ENCODE measurements at regions not wholly inside any gene's neighbourhood (a gene's known extent, or its start where the extent isn't known, plus 50 kb on each side); places are given as distances from the start of the nearest gene placed in this dataset.

- H3K4me3 Mint-ChIP-seq, result no peak overlapping the region
- H3K4me1 Mint-ChIP-seq, result no peaks in the 10 kb centered on the region
- ATAC-seq, result no peak
- H3K27ac Mint-ChIP-seq, result no peak overlapping the region
- H3K9me3 Mint-ChIP-seq (ENCODE audit: low read depth), result no peaks in the 10 kb centered on the region
- no peaks in the 10 kb centered on the region for H3K36me3 Mint-ChIP-seq
- DNase-seq, result no peak
- no peaks in the 10 kb centered on the region for H3K27me3 Mint-ChIP-seq
- CTCF ChIA-PET, result no interaction called here
Observed at GRCh38 chr1:30042438-30043147, 680.8 kb downstream of the MATN1 start.

- ATAC-seq, result no peak
- H3K27me3 Mint-ChIP-seq, result no peaks in the 10 kb centered on the region
- H3K36me3 Mint-ChIP-seq, result no peaks in the 10 kb centered on the region
- H3K9me3 Mint-ChIP-seq (ENCODE audit: low read depth), result no peaks in the 10 kb centered on the region
- no peak overlapping the region for H3K4me3 Mint-ChIP-seq
- H3K27ac Mint-ChIP-seq, result no peak overlapping the region
- H3K4me1 Mint-ChIP-seq, result no peaks in the 10 kb centered on the region
- CTCF ChIA-PET, result no interaction called here
- no peak for DNase-seq
Observed at GRCh38 chr1:30041741-30042437, 681.5 kb downstream of the MATN1 start.

- no peak for ATAC-seq
- DNase-seq, result no peak
- H3K4me1 Mint-ChIP-seq, result no peaks in the 10 kb centered on the region
- no peaks in the 10 kb centered on the region for H3K36me3 Mint-ChIP-seq
- no peaks in the 10 kb centered on the region for H3K9me3 Mint-ChIP-seq (ENCODE audit: low read depth)
- no peak overlapping the region for H3K27ac Mint-ChIP-seq
- H3K4me3 Mint-ChIP-seq, result no peak overlapping the region
- CTCF ChIA-PET, result no interaction called here
- no peaks in the 10 kb centered on the region for H3K27me3 Mint-ChIP-seq
Observed at GRCh38 chr1:30040081-30041019, 683.0 kb downstream of the MATN1 start.

GRCh38 chr1:30039354-30040080 lies 683.9 kb downstream of the MATN1 start:
- no peaks in the 10 kb centered on the region for H3K27me3 Mint-ChIP-seq
- CTCF ChIA-PET, result no interaction called here
- no peak for ATAC-seq
- no peak overlapping the region for H3K27ac Mint-ChIP-seq
- H3K36me3 Mint-ChIP-seq, result no peaks in the 10 kb centered on the region
- no peaks in the 10 kb centered on the region for H3K9me3 Mint-ChIP-seq (ENCODE audit: low read depth)
- H3K4me3 Mint-ChIP-seq, result no peak overlapping the region
- no peaks in the 10 kb centered on the region for H3K4me1 Mint-ChIP-seq
- DNase-seq, result no peak

GRCh38 chr1:30038134-30039025 lies 685.0 kb downstream of the MATN1 start:
- H3K27ac Mint-ChIP-seq, result no peak overlapping the region
- H3K27me3 Mint-ChIP-seq, result no peaks in the 10 kb centered on the region
- H3K4me1 Mint-ChIP-seq, result no peaks in the 10 kb centered on the region
- H3K4me3 Mint-ChIP-seq, result no peak overlapping the region
- no peaks in the 10 kb centered on the region for H3K36me3 Mint-ChIP-seq
- H3K9me3 Mint-ChIP-seq (ENCODE audit: low read depth), result no peaks in the 10 kb centered on the region
- ATAC-seq, result no peak
- no peak for DNase-seq
- CTCF ChIA-PET, result interaction anchor here (0.8 kb wide), 1 partner anchor 12 kb away, joined by 3 read pairs; no protein-coding TSS in a partner anchor

- H3K27ac Mint-ChIP-seq, result no peak overlapping the region
- no peak for ATAC-seq
- no peaks in the 10 kb centered on the region for H3K36me3 Mint-ChIP-seq
- no peaks in the 10 kb centered on the region for H3K4me1 Mint-ChIP-seq
- DNase-seq, result no peak
- CTCF ChIA-PET, result interaction anchor here (0.8 kb wide), 1 partner anchor 11 kb away, joined by 3 read pairs; no protein-coding TSS in a partner anchor
- H3K27me3 Mint-ChIP-seq, result no peaks in the 10 kb centered on the region
- H3K4me3 Mint-ChIP-seq, result no peak overlapping the region
- peaks cover 3% of the 10 kb centered on the region for H3K9me3 Mint-ChIP-seq (ENCODE audit: low read depth)
Observed at GRCh38 chr1:30037251-30038118, 685.9 kb downstream of the MATN1 start.

GRCh38 chr1:30036666-30037065 lies 686.7 kb downstream of the MATN1 start:
- Mint-ChIP-seq H3K27me3 (no peaks in the 10 kb centered on the region), H3K4me3 (no peak overlapping the region), H3K27ac (no peak overlapping the region), H3K4me1 (no peaks in the 10 kb centered on the region), H3K36me3 (peaks cover 1% of the 10 kb centered on the region), H3K9me3 (ENCODE audit: low read depth) (peaks cover 4% of the 10 kb centered on the region)
- CTCF ChIA-PET, result no interaction called here
- no peak for ATAC-seq
- DNase-seq, result no peak

GRCh38 chr1:30036229-30036547 lies 687.2 kb downstream of the MATN1 start:
- no peak for DNase-seq
- H3K4me1 Mint-ChIP-seq, result no peaks in the 10 kb centered on the region
- H3K4me3 Mint-ChIP-seq, result no peak overlapping the region
- ATAC-seq, result no peak
- H3K27ac Mint-ChIP-seq, result no peak overlapping the region
- CTCF ChIA-PET, result no interaction called here
- peaks cover 4% of the 10 kb centered on the region for H3K9me3 Mint-ChIP-seq (ENCODE audit: low read depth)
- no peaks in the 10 kb centered on the region for H3K27me3 Mint-ChIP-seq
- peaks cover 1% of the 10 kb centered on the region for H3K36me3 Mint-ChIP-seq

- H3K27ac Mint-ChIP-seq, result no peak overlapping the region
- DNase-seq, result no peak
- no peak for ATAC-seq
- H3K27me3 Mint-ChIP-seq, result peaks cover 3% of the 10 kb centered on the region
- peaks cover 1% of the 10 kb centered on the region for H3K36me3 Mint-ChIP-seq
- peaks cover 4% of the 10 kb centered on the region for H3K9me3 Mint-ChIP-seq (ENCODE audit: low read depth)
- CTCF ChIA-PET, result no interaction called here
- H3K4me1 Mint-ChIP-seq, result no peaks in the 10 kb centered on the region
- H3K4me3 Mint-ChIP-seq, result no peak overlapping the region
Observed at GRCh38 chr1:30035522-30036228, 687.7 kb downstream of the MATN1 start.

- H3K4me1 Mint-ChIP-seq, result no peaks in the 10 kb centered on the region
- peaks cover 3% of the 10 kb centered on the region for H3K27me3 Mint-ChIP-seq
- H3K9me3 Mint-ChIP-seq (ENCODE audit: low read depth), result peaks cover 4% of the 10 kb centered on the region
- CTCF ChIA-PET, result no interaction called here
- no peak overlapping the region for H3K27ac Mint-ChIP-seq
- no peak for ATAC-seq
- DNase-seq, result no peak
- H3K4me3 Mint-ChIP-seq, result no peak overlapping the region
- H3K36me3 Mint-ChIP-seq, result peaks cover 1% of the 10 kb centered on the region
Observed at GRCh38 chr1:30034627-30035521, 688.5 kb downstream of the MATN1 start.

All from activated CD8-positive, alpha-beta memory T cell treated with anti-CD3 and anti-CD28 coated beads, Interleukin-2, amount 10 ng/mL, durations not matched to agents 7 days and 5 days (primary cell).